SU-DHL-6 (cell line): ENCODE measurements at regions not wholly inside any gene's neighbourhood (a gene's known extent, or its start where the extent isn't known, plus 50 kb on each side); places are given as distances from the start of the nearest gene placed in this dataset.
"Not testable (repeated sequence)": the region's sequence is repeated elsewhere in the genome, so short reads cannot be mapped to it uniquely, and the experiment has no call there.

ENCODE experiments used
- H2AFZ ChIP-seq: fragments of 200-600 bp; sonication (generic); 2 replicates; pipeline ENCODE4 v1.6.1; 2014; ENCODE audit warnings: low read depth, mild to moderate bottlenecking, moderate library complexity, mixed read lengths, antibody characterized with exemption, low read length; ENCODE audit not compliant: severe bottlenecking
- H3F3A ChIP-seq: fragments of 200-600 bp; shearing (Covaris generic); 2 replicates; pipeline ENCODE4 v1.6.0; 2016; ENCODE audit warnings: antibody characterized with exemption, mild to moderate bottlenecking; ENCODE audit not compliant: insufficient read depth
- H3K27ac ChIP-seq: fragments of 200-600 bp; sonication (generic); 2 replicates; pipeline ENCODE4 v1.5.1; 2016; ENCODE audit warnings: low read depth, mild to moderate bottlenecking, low read length, moderate library complexity, mixed read lengths
- H3K27me3 ChIP-seq: fragments of 200-600 bp; sonication (generic), shearing (Covaris generic); 2 replicates; pipeline ENCODE4 v1.6.0; 2014; ENCODE audit warnings: mild to moderate bottlenecking, low read length
- H3K36me3 ChIP-seq: fragments of 200-600 bp; sonication (generic); 2 replicates; pipeline ENCODE4 v1.6.1; 2014; ENCODE audit warnings: mild to moderate bottlenecking, low read length, mixed read lengths
- H3K4me2 ChIP-seq: fragments of 300-600, 200-600 bp; shearing (Covaris generic), sonication (generic); 2 replicates; pipeline ENCODE4 v1.6.0; 2014; ENCODE audit warnings: low read length, low read depth, mild to moderate bottlenecking; ENCODE audit not compliant: poor library complexity, severe bottlenecking
- H3K4me3 ChIP-seq: fragments of 200-600 bp; sonication (generic); 2 replicates; pipeline ENCODE4 v1.5.1; 2014; ENCODE audit warnings: antibody characterized with exemption, low read length, mild to moderate bottlenecking, mixed read lengths; ENCODE audit not compliant: insufficient read depth, poor library complexity, severe bottlenecking
- H3K79me2 ChIP-seq: fragments of 200-600 bp; sonication (generic); 2 replicates; pipeline ENCODE4 v1.6.1; 2014; ENCODE audit warnings: mild to moderate bottlenecking, low read length, moderate library complexity; ENCODE audit not compliant: insufficient read depth
- H3K9ac ChIP-seq: fragments of 200-600 bp; sonication (generic); 2 replicates; pipeline ENCODE4 v1.7.0; 2014; ENCODE audit warnings: mild to moderate bottlenecking, low read length
- H3K9me2 ChIP-seq: fragments of 200-600 bp; sonication (generic); replicated peaks from 2 replicates; pipeline ENCODE4 v1.6.1; 2014; ENCODE audit warnings: low read length; ENCODE audit not compliant: insufficient read depth
- H3K9me3 ChIP-seq: fragments of 200-600 bp; sonication (generic); 2 replicates; pipeline ENCODE4 v1.6.1; 2014; ENCODE audit warnings: low read length, mixed read lengths; ENCODE audit not compliant: insufficient read depth
- H4K20me1 ChIP-seq: fragments of 200-600 bp; sonication (generic); 2 replicates; pipeline ENCODE4 v1.6.1; 2014; ENCODE audit warnings: low read depth, mild to moderate bottlenecking, antibody characterized with exemption, low read length, moderate library complexity, mixed read lengths
- EZH2phosphoT487 ChIP-seq: fragments of 200-600 bp; sonication (generic), shearing (Covaris generic); conservative IDR thresholded peaks from 2 replicates; pipeline ENCODE4 v1.6.1; 2018; ENCODE audit warnings: mild to moderate bottlenecking, antibody characterized with exemption, low read length, moderate library complexity, mixed read lengths
- TF ChIP-seq, protein P1 (sequence below): fragments of 200-600 bp; sonication (generic); IDR thresholded peaks from one replicate; pipeline ENCODE4 v1.5.1; 2017; ENCODE audit warnings: antibody characterized with exemption, mild to moderate bottlenecking, low read length, moderate library complexity; ENCODE audit not compliant: insufficient read depth, poor library complexity, severe bottlenecking

- Histone ChIP-seq H4K20me1 (no peaks in the 10 kb centered on the region), H3K9me2 (no peaks in the 10 kb centered on the region), H3K36me3 (no peaks in the 10 kb centered on the region), H3K79me2 (no peaks in the 10 kb centered on the region), H3F3A (no peaks in the 10 kb centered on the region), H3K9me3 (no peaks in the 10 kb centered on the region), H3K4me3 (no peak overlapping the region), H3K27ac (no peak overlapping the region), H3K27me3 (no peaks in the 10 kb centered on the region), H2AFZ (no peak overlapping the region), H3K9ac (no peak overlapping the region), H3K4me2 (no peak overlapping the region)
- TF ChIP-seq EZH2phosphoT487, result no peak
- TF ChIP-seq, protein P1, sequence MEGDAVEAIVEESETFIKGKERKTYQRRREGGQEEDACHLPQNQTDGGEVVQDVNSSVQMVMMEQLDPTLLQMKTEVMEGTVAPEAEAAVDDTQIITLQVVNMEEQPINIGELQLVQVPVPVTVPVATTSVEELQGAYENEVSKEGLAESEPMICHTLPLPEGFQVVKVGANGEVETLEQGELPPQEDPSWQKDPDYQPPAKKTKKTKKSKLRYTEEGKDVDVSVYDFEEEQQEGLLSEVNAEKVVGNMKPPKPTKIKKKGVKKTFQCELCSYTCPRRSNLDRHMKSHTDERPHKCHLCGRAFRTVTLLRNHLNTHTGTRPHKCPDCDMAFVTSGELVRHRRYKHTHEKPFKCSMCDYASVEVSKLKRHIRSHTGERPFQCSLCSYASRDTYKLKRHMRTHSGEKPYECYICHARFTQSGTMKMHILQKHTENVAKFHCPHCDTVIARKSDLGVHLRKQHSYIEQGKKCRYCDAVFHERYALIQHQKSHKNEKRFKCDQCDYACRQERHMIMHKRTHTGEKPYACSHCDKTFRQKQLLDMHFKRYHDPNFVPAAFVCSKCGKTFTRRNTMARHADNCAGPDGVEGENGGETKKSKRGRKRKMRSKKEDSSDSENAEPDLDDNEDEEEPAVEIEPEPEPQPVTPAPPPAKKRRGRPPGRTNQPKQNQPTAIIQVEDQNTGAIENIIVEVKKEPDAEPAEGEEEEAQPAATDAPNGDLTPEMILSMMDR, result no peak
Observed at GRCh38 chr15:26197719-26198118, 334.6 kb upstream of the ATP10A start.

DNA sequence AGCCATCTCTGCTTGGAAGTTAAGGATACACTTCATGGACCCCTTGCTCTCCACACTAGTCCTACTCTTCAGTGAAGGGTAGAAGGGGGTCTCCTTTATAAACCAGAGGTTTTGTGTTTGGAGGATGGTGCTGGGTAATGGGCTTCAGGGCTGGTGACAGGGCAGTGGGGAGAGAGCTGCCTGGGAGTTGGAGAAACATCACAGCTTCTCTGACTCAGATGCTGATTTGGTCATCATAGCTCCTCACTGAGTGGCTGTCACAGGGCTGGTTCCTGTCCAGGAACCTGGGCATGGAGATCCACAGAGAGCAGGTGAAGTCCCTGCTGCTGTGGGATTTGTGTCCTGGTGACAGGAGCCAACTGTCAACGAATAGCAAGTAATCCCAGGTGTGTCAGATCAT lies 333.9 kb upstream of the ATP10A start:
- TF ChIP-seq, protein P1, result no peak
- no peak for TF ChIP-seq EZH2phosphoT487
- no peaks in the 10 kb centered on the region for H3K9me2 ChIP-seq
- no peaks in the 10 kb centered on the region for H3F3A ChIP-seq
- H3K27ac ChIP-seq, result no peak overlapping the region
- H3K27me3 ChIP-seq, result no peaks in the 10 kb centered on the region
- H3K4me3 ChIP-seq, result no peak overlapping the region
- H3K9ac ChIP-seq, result no peak overlapping the region
- no peaks in the 10 kb centered on the region for H3K79me2 ChIP-seq
- H3K36me3 ChIP-seq, result no peaks in the 10 kb centered on the region
- H4K20me1 ChIP-seq, result no peaks in the 10 kb centered on the region
- H2AFZ ChIP-seq, result no peak overlapping the region
- no peak overlapping the region for H3K4me2 ChIP-seq
- no peaks in the 10 kb centered on the region for H3K9me3 ChIP-seq

DNA sequence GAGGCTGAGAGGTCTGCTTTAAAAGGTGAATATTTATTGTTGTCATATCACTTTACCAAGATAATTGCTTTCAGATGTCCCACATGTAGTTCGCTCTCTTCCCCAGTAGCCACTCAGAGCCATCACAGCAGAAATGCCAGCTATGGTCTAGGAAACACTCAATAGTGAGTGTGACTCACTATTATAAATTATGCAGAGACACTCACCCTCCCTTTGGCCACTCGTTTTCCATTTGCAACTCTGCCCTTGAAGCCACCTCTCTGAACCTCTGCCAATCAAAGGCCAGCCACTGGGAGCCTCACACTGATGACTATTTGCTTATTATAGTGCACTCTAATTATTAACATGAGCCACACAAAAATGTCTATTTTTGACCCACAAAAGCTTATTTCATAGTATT lies 328.1 kb upstream of the ATP10A start:
- Histone ChIP-seq H3K9me3 (no peaks in the 10 kb centered on the region; the same call in 1 of the 2 replicates), H3K27ac (no peak overlapping the region), H2AFZ (no peak overlapping the region), H3K27me3 (no peaks in the 10 kb centered on the region), H3K4me3 (no peak overlapping the region), H4K20me1 (no peaks in the 10 kb centered on the region), H3K79me2 (no peaks in the 10 kb centered on the region), H3K4me2 (no peak overlapping the region), H3K9ac (no peak overlapping the region), H3F3A (no peaks in the 10 kb centered on the region), H3K9me2 (no peaks in the 10 kb centered on the region), H3K36me3 (no peaks in the 10 kb centered on the region)
- TF ChIP-seq EZH2phosphoT487, result no peak
- TF ChIP-seq, protein P1, result no peak

GRCh38 chr15:26186138-26186537 lies 323.0 kb upstream of the ATP10A start:
- H2AFZ ChIP-seq, H3K9me3 ChIP-seq, H3K36me3 ChIP-seq, H3K9me2 ChIP-seq, H4K20me1 ChIP-seq, H3K27ac ChIP-seq, H3K79me2 ChIP-seq, H3F3A ChIP-seq, H3K27me3 ChIP-seq, H3K9ac ChIP-seq, H3K4me2 ChIP-seq, H3K4me3 ChIP-seq: not testable (repeated sequence)
